HL-60 (cell line): ENCODE measurements at regions not wholly inside any gene's neighbourhood (a gene's known extent, or its start where the extent isn't known, plus 50 kb on each side); places are given as distances from the start of the nearest gene placed in this dataset.
"Not testable (repeated sequence)": the region's sequence is repeated elsewhere in the genome, so short reads cannot be mapped to it uniquely, and the experiment has no call there.

Experiments used
- DNase-seq, 2 experiments: peaks; one replicate each; pipeline ENCODE4 v3.0.0-alpha.2; 2010 to 2020; ENCODE audit warnings: low read depth in 1 of 2, low spot score in 1 of 2
- H3K27ac ChIP-seq: fragments of 250-450 bp; sonication (Bioruptor Pico); replicated peaks from 2 replicates; pipeline ENCODE4 v1.5.1; 2020; ENCODE audit warnings: mild to moderate bottlenecking, moderate library complexity
- H3K27me3 ChIP-seq: fragments of 250-450 bp; sonication (Bioruptor Pico); 2 replicates; pipeline ENCODE4 v1.5.1; 2021; ENCODE audit warnings: mild to moderate bottlenecking, moderate library complexity; ENCODE audit not compliant: insufficient read depth, poor library complexity, severe bottlenecking
- H3K4me3 ChIP-seq: replicated peaks from 2 replicates; pipeline ENCODE4 v1.5.1; 2011; ENCODE audit warnings: mild to moderate bottlenecking, control low read depth, low read length; ENCODE audit not compliant: insufficient read depth
- GABPA ChIP-seq: IDR thresholded peaks from 2 replicates; pipeline ENCODE4 v1.6.1; 2012; ENCODE audit warnings: low read depth
- POLR2AphosphoS5 ChIP-seq: IDR thresholded peaks from 2 replicates; pipeline ENCODE4 v1.6.1; 2012; ENCODE audit warnings: low read depth
- REST ChIP-seq: IDR thresholded peaks from 2 replicates; pipeline ENCODE4 v1.6.1; 2012; ENCODE audit warnings: low read depth; ENCODE audit not compliant: insufficient replicate concordance
- SPI1 ChIP-seq: IDR thresholded peaks from 2 replicates; pipeline ENCODE4 v1.6.1; 2012; ENCODE audit warnings: low read depth, mild to moderate bottlenecking, borderline replicate concordance
- TF ChIP-seq, protein P1 (sequence below): IDR thresholded peaks from one replicate; pipeline ENCODE4 v1.5.1; 2011; ENCODE audit warnings: low read length, control low read depth, inconsistent platforms; ENCODE audit not compliant: insufficient read depth

DNA sequence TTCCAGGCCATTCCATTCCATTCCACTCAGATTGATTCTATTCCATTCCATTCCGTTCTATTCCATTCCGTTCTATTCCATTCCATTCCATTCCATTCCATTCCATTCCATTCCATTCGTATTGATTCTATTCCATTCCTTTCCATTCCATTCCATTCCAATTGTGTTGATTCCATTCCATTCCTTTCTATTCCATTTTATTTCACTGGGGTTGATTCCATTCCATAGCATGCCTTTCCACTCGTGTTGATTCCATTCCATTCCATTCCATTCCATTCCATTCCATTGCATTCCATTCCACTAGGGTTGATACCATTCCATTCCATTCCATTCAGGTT, 1142.3 kb downstream of the RPIA start:
- H3K4me3 ChIP-seq, result no peak overlapping the region
- no peak overlapping the region for H3K27ac ChIP-seq
- H3K27me3 ChIP-seq, result no peaks in the 10 kb centered on the region
- DNase-seq, result no peak
- no peak for TF ChIP-seq POLR2AphosphoS5
- TF ChIP-seq GABPA, result no peak
- no peak for TF ChIP-seq SPI1
- TF ChIP-seq, protein P1, sequence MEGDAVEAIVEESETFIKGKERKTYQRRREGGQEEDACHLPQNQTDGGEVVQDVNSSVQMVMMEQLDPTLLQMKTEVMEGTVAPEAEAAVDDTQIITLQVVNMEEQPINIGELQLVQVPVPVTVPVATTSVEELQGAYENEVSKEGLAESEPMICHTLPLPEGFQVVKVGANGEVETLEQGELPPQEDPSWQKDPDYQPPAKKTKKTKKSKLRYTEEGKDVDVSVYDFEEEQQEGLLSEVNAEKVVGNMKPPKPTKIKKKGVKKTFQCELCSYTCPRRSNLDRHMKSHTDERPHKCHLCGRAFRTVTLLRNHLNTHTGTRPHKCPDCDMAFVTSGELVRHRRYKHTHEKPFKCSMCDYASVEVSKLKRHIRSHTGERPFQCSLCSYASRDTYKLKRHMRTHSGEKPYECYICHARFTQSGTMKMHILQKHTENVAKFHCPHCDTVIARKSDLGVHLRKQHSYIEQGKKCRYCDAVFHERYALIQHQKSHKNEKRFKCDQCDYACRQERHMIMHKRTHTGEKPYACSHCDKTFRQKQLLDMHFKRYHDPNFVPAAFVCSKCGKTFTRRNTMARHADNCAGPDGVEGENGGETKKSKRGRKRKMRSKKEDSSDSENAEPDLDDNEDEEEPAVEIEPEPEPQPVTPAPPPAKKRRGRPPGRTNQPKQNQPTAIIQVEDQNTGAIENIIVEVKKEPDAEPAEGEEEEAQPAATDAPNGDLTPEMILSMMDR, result no peak
- TF ChIP-seq REST, result no peak

- TF ChIP-seq POLR2AphosphoS5 (no peak), REST (no peak), SPI1 (no peak), GABPA (no peak)
- TF ChIP-seq, protein P1, result no peak
- no peak for DNase-seq
Measured at GRCh38 chr2:89834306-89834705, 1142.8 kb downstream of the RPIA start.

GRCh38 chr2:89836326-89836725, 1144.9 kb downstream of the RPIA start:
- DNase-seq, H3K4me3 ChIP-seq: not testable (repeated sequence)

More at GRCh38 chr2:89834306-89834705, 1142.8 kb downstream of the RPIA start:
- Histone ChIP-seq H3K27ac (no peak overlapping the region), H3K4me3 (no peak overlapping the region), H3K27me3 (no peaks in the 10 kb centered on the region)

GRCh38 chr2:89837962-89838625, 1146.6 kb downstream of the RPIA start:
- Histone ChIP-seq H3K27me3 (no peaks in the 10 kb centered on the region), H3K27ac (no peak overlapping the region), H3K4me3 (no peak overlapping the region)
- no peak for DNase-seq
- TF ChIP-seq GABPA, result no peak
- no peak for TF ChIP-seq POLR2AphosphoS5
- TF ChIP-seq REST, result no peak

More at GRCh38 chr2:89836326-89836725, 1144.9 kb downstream of the RPIA start:
- H3K27me3 ChIP-seq, H3K27ac ChIP-seq: not testable (repeated sequence)

GRCh38 chr2:89840175-89840574, 1148.7 kb downstream of the RPIA start:
- H3K27me3 ChIP-seq, H3K4me3 ChIP-seq, H3K27ac ChIP-seq, DNase-seq: not testable (repeated sequence)

DNA sequence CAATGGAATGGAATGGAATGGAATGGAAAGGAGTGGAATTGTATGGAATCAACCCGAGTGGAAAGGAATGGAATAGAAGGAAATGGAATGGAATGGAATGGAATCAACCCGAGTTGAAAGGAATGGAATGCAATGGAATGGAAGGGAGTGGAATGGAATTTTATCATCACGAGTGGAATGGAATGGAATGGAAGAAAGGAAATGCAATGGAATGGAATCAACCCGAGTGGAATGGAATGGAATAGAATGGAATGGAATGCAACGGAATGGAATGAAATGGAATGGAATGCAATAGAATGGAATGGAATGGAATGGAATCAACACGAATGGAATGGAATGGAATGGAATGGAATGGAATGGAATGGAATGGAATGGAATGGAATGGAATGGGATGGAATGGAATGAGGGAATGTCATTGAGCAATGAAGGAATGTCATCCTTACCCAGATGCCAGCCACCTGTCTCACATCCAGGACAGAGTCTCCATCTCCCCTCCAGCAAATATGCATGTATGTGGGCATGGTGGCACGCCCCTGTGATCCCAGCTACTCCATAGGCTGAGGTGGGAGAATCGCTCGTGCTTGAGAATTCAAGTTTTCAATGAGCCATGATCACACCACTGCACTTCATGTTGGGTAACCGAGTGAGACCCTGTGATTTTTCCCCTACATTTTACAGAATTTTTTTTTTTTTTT, 1149.5 kb downstream of the RPIA start:
- not testable (repeated sequence) for H3K27ac ChIP-seq, DNase-seq, H3K4me3 ChIP-seq, H3K27me3 ChIP-seq
